ENCODE measurements at regions not wholly inside any gene's neighbourhood (a gene's known extent, or its start where the extent isn't known, plus 50 kb on each side); places are given as distances from the start of the nearest gene placed in this dataset.
"Not testable (repeated sequence)": the region's sequence is repeated elsewhere in the genome, so short reads cannot be mapped to it uniquely, and the experiment has no call there.

- DNase-seq, result peak; percentile 82
Measured at GRCh38 chrX:77003956-77004355, 443.2 kb upstream of the FGF16 start.

- DNase-seq, result no peak
Measured at GRCh38 chrX:77009691-77010090, 437.5 kb upstream of the FGF16 start.

GRCh38 chrX:77014377-77015372 is 432.5 kb upstream of the FGF16 start:
- no peak for DNase-seq

GRCh38 chrX:77017093-77017492 is 430.1 kb upstream of the FGF16 start:
- no peak for DNase-seq

- DNase-seq, result not testable (repeated sequence)
Measured at GRCh38 chrX:77046180-77046810, 400.9 kb upstream of the FGF16 start.

GRCh38 chrX:77060572-77060971 is 386.6 kb upstream of the FGF16 start:
- DNase-seq, result no peak

- DNase-seq, result peak; percentile 8
Measured at GRCh38 chrX:77061022-77061421, 386.2 kb upstream of the FGF16 start.

- no peak for DNase-seq
Measured at GRCh38 chrX:77061545-77061944, 385.6 kb upstream of the FGF16 start.

GRCh38 chrX:77065896-77066295 is 381.3 kb upstream of the FGF16 start:
- no peak for DNase-seq

- DNase-seq, result no peak
Measured at GRCh38 chrX:77070202-77070918, 376.8 kb upstream of the FGF16 start.

- DNase-seq, result no peak
Measured at GRCh38 chrX:77076896-77077295, 370.3 kb upstream of the FGF16 start.

- DNase-seq, result not testable (repeated sequence)
Measured at GRCh38 chrX:77081237-77081636, 366.0 kb upstream of the FGF16 start.

GRCh38 chrX:77085372-77085771 is 361.8 kb upstream of the FGF16 start:
- DNase-seq, result no peak

- DNase-seq, result no peak
Measured at GRCh38 chrX:77087529-77088169, 359.5 kb upstream of the FGF16 start.

- DNase-seq, result no peak
Measured at GRCh38 chrX:77088233-77088632, 359.0 kb upstream of the FGF16 start.

GRCh38 chrX:77114501-77114900 is 332.7 kb upstream of the FGF16 start:
- DNase-seq, result no peak

- no peak for DNase-seq
Measured at GRCh38 chrX:77118686-77119085, 328.5 kb upstream of the FGF16 start.

GRCh38 chrX:77119706-77120105 is 327.5 kb upstream of the FGF16 start:
- no peak for DNase-seq

GRCh38 chrX:77123917-77124316 is 323.3 kb upstream of the FGF16 start:
- not testable (repeated sequence) for DNase-seq

GRCh38 chrX:77127571-77127970 is 319.6 kb upstream of the FGF16 start:
- DNase-seq, result not testable (repeated sequence)

GRCh38 chrX:77143907-77144306 is 303.3 kb upstream of the FGF16 start:
- DNase-seq, result no peak

- peak; percentile 44 for DNase-seq
Measured at GRCh38 chrX:77160301-77160700, 286.9 kb upstream of the FGF16 start.

- no peak for DNase-seq
Measured at GRCh38 chrX:77162777-77163176, 284.4 kb upstream of the FGF16 start.

Data from activated CD4-positive, alpha-beta T cell treated with anti-CD3 and anti-CD28 coated beads, Interleukin-10, Interleukin-2, amounts not matched to agents 100 ng/mL and 50 ng/mL, durations not matched to agents 16 hours and 8 hours (primary cell).